ENCODE measurements at regions not wholly inside any gene's neighbourhood (a gene's known extent, or its start where the extent isn't known, plus 50 kb on each side); places are given as distances from the start of the nearest gene placed in this dataset.

- TF ChIP-seq, protein P1, sequence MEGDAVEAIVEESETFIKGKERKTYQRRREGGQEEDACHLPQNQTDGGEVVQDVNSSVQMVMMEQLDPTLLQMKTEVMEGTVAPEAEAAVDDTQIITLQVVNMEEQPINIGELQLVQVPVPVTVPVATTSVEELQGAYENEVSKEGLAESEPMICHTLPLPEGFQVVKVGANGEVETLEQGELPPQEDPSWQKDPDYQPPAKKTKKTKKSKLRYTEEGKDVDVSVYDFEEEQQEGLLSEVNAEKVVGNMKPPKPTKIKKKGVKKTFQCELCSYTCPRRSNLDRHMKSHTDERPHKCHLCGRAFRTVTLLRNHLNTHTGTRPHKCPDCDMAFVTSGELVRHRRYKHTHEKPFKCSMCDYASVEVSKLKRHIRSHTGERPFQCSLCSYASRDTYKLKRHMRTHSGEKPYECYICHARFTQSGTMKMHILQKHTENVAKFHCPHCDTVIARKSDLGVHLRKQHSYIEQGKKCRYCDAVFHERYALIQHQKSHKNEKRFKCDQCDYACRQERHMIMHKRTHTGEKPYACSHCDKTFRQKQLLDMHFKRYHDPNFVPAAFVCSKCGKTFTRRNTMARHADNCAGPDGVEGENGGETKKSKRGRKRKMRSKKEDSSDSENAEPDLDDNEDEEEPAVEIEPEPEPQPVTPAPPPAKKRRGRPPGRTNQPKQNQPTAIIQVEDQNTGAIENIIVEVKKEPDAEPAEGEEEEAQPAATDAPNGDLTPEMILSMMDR (IDR thresholded peaks at IDR 0.05; ENCODE audit: poor library complexity): no peak
- no peak for TF ChIP-seq EZH2phosphoT487 (IDR thresholded peaks at IDR 0.05; ENCODE audit: low read depth, severe bottlenecking, unreplicated experiment)
- TF ChIP-seq EZH2 (IDR thresholded peaks at IDR 0.05; ENCODE audit: borderline replicate concordance): no peak
Measured at GRCh38 chr13:87093399-87093798, 577.8 kb upstream of the SLITRK5 start.

All from hepatocyte (in vitro differentiated cells).